Bronchial epithelial cell (primary cell): ENCODE measurements at regions not wholly inside any gene's neighbourhood (a gene's known extent, or its start where the extent isn't known, plus 50 kb on each side); places are given as distances from the start of the nearest gene placed in this dataset.

Source experiments
- DNase-seq: peaks from one replicate; pipeline ENCODE4 v3.0.0-alpha.2; 2010; ENCODE audit warnings: low read depth
- FAIRE-seq: peaks from 2 replicates; lab custom pipeline; 2011; peaks lifted over from hg19 to GRCh38; lab: Jason Lieb, UNC
- H3K27me3 ChIP-seq: 2 replicates; pipeline ENCODE4 v1.5.1; 2011; ENCODE audit warnings: low read length; ENCODE audit not compliant: control insufficient read depth, insufficient read depth
- H3K36me3 ChIP-seq: 2 replicates; pipeline ENCODE4 v1.5.1; 2011; ENCODE audit warnings: low read length; ENCODE audit not compliant: control insufficient read depth, insufficient read depth
- H3K4me3 ChIP-seq: 2 replicates; pipeline ENCODE4 v1.5.1; 2011; ENCODE audit warnings: mild to moderate bottlenecking, low read depth, low read length, control low read depth
- TF ChIP-seq, protein P1 (sequence below): IDR thresholded peaks from 2 replicates; pipeline ENCODE4 v1.5.1; 2011; ENCODE audit warnings: mild to moderate bottlenecking, moderate library complexity, low read length, control low read depth, inconsistent platforms; ENCODE audit not compliant: insufficient read depth, severe bottlenecking

DNA sequence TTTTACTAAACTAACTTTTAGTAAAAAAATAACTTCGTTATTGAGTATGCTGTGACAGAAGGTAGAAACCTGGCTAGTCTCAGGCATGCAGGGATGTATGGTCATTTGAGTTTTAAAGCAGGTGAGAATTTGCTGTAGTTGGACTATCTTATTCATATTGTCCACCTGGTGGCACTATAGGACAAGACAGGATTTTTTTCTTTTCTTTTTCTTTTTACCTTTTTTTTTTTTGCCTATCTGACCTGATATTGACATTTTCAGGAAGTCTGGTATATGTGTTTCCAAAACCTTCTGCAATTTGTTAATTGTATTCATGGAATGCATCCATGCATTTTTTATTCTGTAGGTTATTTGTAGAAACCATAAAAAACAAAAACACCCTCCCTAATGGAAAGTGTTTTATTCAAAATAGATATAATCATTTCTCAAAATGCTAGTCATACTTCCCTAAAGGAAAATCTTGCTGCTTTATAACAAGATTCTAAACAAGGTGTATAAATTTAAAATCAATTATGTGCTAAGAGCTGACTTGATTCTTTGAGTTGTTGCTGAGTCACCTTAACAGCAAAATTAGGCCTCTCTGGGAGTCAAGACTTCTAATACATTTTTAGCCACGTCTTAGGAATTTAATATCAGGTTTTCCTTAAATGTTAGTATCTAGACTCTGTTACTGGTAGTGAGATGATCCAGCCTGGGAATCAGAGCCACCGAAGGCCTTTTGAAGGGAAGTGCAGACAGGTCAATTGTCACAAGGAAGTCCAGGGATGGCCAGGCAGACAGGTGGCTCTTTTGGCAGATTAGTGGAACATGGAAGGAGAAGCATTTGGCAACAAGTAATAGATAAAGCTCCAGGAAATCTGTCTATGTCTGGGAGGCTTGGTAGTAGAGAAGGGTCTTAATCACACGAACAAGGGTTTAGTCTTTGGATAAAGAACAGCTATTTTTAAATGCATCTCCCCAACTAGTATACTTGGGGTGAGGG, 201.3 kb upstream of the GNPDA2 start:
- DNase-seq (peak; percentile 28), FAIRE-seq (no peak)
- TF ChIP-seq, protein P1, sequence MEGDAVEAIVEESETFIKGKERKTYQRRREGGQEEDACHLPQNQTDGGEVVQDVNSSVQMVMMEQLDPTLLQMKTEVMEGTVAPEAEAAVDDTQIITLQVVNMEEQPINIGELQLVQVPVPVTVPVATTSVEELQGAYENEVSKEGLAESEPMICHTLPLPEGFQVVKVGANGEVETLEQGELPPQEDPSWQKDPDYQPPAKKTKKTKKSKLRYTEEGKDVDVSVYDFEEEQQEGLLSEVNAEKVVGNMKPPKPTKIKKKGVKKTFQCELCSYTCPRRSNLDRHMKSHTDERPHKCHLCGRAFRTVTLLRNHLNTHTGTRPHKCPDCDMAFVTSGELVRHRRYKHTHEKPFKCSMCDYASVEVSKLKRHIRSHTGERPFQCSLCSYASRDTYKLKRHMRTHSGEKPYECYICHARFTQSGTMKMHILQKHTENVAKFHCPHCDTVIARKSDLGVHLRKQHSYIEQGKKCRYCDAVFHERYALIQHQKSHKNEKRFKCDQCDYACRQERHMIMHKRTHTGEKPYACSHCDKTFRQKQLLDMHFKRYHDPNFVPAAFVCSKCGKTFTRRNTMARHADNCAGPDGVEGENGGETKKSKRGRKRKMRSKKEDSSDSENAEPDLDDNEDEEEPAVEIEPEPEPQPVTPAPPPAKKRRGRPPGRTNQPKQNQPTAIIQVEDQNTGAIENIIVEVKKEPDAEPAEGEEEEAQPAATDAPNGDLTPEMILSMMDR: peak; percentile 35

DNA sequence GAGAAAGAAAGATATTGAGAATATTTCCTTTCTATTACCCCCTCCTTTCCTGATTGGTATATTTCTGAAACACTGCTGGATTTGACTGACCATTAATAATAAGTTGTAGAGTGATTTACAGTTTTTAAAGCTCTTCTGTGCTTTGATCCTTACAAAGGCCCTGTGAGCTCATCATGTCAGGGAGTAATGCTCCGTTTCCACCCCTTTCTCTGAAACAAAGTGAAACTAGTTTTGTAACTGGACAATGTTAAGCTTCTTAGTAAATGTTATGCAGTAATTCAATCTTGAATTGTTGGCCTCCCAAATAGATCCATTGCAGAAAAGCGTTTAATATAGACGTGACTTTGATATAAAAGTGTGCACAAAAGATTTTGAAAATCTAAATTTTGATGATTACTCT, 190.1 kb upstream of the GNPDA2 start:
- TF ChIP-seq, protein P1: no peak
- DNase-seq (no peak), FAIRE-seq (no peak)
- Histone ChIP-seq H3K4me3 (no peak overlapping the region), H3K27me3 (no peaks in the 10 kb centered on the region), H3K36me3 (no peaks in the 10 kb centered on the region)

More for the DNA sequence above, 201.3 kb upstream of the GNPDA2 start:
- H3K36me3 ChIP-seq: no peaks in the 10 kb centered on the region
- no peaks in the 10 kb centered on the region for H3K27me3 ChIP-seq
- no peak overlapping the region for H3K4me3 ChIP-seq

DNA sequence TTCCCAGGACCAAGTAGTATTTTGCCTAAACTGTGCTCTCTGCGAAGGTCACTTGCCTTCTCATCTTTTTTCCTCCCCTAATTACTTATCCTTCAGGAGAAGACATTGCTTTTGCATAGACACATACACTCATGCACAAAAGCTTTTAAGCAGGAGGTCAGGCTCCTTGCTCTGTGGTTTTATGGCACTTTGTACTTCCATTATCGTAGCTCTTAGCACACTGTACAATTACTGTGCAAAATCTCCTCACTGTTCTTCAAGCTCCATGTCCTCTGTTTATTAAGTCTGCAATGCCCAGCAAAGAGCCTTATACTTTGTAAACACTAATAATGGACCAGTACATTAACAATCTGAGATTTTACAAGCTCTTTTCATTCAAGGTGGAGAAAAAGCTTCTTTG, 188.4 kb upstream of the GNPDA2 start:
- DNase-seq (no peak), FAIRE-seq (no peak)
- TF ChIP-seq, protein P1: no peak
- Histone ChIP-seq H3K36me3 (no peaks in the 10 kb centered on the region), H3K27me3 (no peaks in the 10 kb centered on the region), H3K4me3 (no peak overlapping the region)

DNA sequence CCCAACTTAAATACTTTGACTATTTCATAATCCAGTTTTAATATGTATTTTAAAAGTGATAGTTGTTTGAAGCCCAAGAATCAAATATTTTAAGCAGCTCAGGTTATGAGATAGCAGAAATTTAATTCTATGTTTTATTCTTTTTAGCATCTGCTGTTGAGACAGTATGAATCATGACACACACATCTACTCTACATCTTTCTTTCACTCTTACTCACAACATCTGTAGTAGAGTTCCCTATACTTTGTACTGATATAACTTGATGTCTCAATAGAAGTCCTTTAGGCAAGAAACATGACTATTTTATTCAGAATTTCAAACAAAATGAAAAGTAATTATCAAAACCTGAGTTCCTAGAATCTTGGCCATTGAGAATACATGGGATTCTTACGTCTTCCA, 187.9 kb upstream of the GNPDA2 start:
- DNase-seq (no peak), FAIRE-seq (no peak)

DNA sequence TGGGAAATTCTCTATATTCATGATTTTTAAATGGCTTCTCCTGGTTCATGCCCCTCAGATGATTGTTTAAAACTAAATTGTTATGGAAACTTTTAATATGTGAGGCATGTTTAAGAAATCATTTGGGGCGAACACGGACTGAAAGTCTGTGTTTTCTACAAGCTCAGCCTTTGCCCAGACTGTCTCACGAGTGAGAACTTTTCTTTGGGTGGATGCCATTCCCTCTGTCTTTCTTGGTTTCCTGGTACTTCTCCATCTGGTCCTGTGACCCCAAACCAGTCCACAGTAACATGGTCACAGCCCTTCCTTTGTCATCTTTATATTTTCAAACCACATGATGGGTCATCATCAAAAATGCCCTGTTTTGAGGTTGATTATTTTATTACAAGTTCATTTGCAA, 186.6 kb upstream of the GNPDA2 start:
- no peak overlapping the region for H3K4me3 ChIP-seq
- TF ChIP-seq, protein P1: no peak
- FAIRE-seq (no peak), DNase-seq (no peak)
- no peaks in the 10 kb centered on the region for H3K27me3 ChIP-seq
- H3K36me3 ChIP-seq: no peaks in the 10 kb centered on the region

More for the DNA sequence above, 187.9 kb upstream of the GNPDA2 start:
- Histone ChIP-seq H3K27me3 (no peaks in the 10 kb centered on the region), H3K4me3 (no peak overlapping the region), H3K36me3 (no peaks in the 10 kb centered on the region)
- TF ChIP-seq, protein P1: no peak
